Mammary epithelial cell (primary cell): ENCODE measurements at regions not wholly inside any gene's neighbourhood (a gene's known extent, or its start where the extent isn't known, plus 50 kb on each side); places are given as distances from the start of the nearest gene placed in this dataset.

ENCODE experiments used
- EZH2 ChIP-seq: IDR thresholded peaks from 2 replicates; pipeline ENCODE4 v1.6.1; 2012; ENCODE audit warnings: low read length, inconsistent platforms, borderline replicate concordance
- TF ChIP-seq, protein P1 (sequence below), 2 donors: IDR thresholded peaks in 1 of 2; conservative IDR thresholded peaks in 1 of 2; 2 replicates each; pipeline ENCODE4 v1.5.1; 2011 to 2012; ENCODE audit warnings: inconsistent platforms in 2 of 2, low read length in 2 of 2, mild to moderate bottlenecking in 2 of 2, control low read depth in 1 of 2, low read depth in 1 of 2; ENCODE audit not compliant: insufficient read depth in 1 of 2; ENCODE audit errors: extremely low read depth in 1 of 2

DNA sequence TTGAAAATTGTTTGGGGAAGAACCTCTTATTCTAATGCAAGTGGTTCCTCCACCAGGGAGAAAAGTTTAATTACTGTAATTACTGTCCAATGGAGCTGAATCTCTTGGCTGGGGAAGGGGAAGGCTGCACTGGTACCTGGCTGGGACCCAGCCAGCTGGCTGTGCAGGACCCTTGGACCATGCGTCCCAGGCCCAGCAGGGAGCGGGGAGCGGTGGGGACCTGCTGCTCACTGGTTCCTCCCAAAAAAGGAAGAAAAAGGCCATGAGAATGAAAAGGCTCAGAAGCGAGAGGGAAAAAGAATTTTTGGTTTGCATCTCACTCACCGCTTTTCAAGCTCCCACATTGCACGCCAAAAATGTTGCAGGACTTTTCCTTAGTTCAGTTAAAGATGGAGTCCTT lies 333.5 kb downstream of the FAM47B start:
- TF ChIP-seq, protein P1, sequence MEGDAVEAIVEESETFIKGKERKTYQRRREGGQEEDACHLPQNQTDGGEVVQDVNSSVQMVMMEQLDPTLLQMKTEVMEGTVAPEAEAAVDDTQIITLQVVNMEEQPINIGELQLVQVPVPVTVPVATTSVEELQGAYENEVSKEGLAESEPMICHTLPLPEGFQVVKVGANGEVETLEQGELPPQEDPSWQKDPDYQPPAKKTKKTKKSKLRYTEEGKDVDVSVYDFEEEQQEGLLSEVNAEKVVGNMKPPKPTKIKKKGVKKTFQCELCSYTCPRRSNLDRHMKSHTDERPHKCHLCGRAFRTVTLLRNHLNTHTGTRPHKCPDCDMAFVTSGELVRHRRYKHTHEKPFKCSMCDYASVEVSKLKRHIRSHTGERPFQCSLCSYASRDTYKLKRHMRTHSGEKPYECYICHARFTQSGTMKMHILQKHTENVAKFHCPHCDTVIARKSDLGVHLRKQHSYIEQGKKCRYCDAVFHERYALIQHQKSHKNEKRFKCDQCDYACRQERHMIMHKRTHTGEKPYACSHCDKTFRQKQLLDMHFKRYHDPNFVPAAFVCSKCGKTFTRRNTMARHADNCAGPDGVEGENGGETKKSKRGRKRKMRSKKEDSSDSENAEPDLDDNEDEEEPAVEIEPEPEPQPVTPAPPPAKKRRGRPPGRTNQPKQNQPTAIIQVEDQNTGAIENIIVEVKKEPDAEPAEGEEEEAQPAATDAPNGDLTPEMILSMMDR (conservative IDR thresholded peaks at IDR 0.05 in 1 of 2, IDR thresholded peaks at IDR 0.05 in 1 of 2; ENCODE audit: extremely low read depth in 1 of 2, insufficient read depth in 1 of 2, low read depth in 1 of 2, low read length in 2 of 2), result no peak
- no peak for TF ChIP-seq EZH2
